ENCODE measurements at regions not wholly inside any gene's neighbourhood (a gene's known extent, or its start where the extent isn't known, plus 50 kb on each side); places are given as distances from the start of the nearest gene placed in this dataset.
"Not testable (repeated sequence)": the region's sequence is repeated elsewhere in the genome, so short reads cannot be mapped to it uniquely, and the experiment has no call there.

GRCh38 chr10:107950411-107951062 is 786.0 kb upstream of the SORCS1 start:
- DNase-seq: not testable (repeated sequence)

GRCh38 chr10:107942826-107943225 is 778.3 kb upstream of the SORCS1 start:
- no peak for DNase-seq

- DNase-seq: no peak
Measured at GRCh38 chr10:107933076-107933475, 768.6 kb upstream of the SORCS1 start.

- DNase-seq: no peak
Measured at GRCh38 chr10:107931808-107932207, 767.3 kb upstream of the SORCS1 start.

GRCh38 chr10:107930037-107930436 is 765.5 kb upstream of the SORCS1 start:
- no peak for DNase-seq

DNA sequence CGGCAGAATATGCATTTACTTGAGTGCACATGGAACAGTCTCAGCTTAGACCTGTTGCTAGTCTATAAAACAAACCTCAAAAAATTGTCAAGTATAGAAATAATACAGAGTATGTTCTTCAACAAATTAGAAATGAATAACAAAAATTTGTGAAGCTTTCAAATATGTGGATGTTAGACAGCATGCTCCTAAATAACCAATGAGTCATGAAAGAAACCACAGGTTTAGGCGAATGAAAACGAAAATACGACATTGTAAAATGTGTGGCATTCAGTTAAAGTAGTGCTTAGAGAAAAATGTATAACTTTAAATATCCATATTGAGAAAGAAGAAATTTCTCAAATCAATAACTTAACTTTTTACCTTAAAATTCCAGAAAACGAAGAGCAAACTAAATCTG is 760.0 kb upstream of the SORCS1 start:
- DNase-seq: no peak

DNA sequence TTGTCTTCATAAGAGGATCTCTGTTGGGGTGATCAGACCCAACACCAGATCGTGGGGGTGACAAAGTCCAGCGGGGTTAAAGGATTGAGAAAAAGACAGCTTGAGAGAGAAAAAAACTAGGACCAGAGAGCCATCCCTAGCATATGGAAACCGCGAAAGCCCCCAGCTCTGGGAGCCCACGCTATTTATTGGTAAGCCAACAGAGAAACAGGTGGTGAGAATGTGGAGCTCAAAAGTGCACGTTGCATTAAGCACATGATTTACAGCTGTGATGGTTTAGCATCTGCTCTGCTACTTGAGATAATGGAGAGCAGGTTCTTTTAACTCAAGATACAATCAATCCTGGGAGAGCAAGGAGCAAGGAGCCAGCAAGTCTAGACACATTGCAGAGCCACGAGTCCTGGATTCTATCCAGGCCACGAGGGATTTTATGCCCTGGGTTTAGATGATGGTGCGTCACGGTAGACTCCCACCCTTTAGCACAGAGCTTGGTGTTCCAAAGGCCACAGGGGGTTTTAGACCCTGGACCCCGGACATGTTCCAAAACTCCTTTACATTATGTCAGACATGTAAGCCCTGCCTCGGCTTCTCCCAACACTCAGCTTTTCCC is 755.2 kb upstream of the SORCS1 start:
- DNase-seq: no peak

- no peak for DNase-seq
Measured at GRCh38 chr10:107918171-107918570, 753.7 kb upstream of the SORCS1 start.

DNA sequence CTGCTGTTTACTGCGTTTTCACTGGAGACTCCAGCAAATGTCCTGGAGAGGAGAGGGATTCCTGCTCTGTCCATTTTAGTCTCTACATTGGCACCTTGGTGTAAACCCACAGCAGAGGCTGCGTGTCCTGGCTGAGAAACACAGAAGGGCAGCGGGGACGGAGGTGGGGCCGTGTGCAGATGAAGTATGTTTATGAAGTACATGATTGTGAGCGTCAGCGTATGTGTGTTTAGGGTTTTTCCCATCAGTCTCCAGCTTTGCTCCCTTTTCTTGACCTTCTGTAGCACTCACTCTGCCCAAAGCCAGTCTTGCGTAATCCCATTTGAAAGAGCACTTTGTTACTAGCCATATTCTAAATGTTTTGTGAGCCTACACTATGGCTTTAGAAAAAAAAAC is 750.7 kb upstream of the SORCS1 start:
- no peak for DNase-seq

DNA sequence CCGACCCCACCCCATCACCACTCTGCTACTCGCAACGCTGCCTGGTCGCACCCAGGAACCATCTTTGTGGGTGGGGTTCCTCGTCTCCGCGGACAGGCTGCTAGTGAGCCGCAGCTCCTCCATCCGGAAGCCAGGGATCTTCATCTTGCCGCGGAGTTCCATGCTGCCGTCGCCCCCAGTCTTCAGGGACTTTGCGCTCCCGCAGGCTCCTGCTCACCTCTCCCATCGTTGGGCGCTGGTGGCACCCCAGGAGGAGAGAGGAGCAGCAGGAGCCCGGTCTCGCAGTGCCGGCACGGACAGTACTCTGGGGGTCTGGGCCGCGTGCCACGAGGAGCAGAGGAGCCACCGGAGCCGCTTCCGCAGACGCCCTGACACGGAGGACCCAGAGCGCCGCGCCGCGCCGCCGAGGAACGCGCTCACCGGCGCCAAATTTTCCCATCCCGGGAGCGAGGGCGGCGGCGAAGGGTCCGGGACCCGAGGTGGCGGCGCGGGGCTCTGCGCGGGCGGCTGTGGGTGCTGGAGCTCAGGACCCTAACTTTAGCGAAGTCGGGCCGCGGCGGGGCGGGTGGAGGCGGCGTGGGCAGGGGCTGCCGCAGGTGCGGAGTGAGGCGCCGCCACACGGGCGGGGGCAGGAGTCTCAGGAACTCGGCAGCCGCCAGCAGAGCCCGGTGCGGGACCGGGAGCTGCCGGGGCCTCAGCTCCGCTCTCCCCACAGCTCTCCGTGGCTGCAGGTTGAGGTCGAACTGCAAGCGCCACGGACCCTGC is 750.1 kb upstream of the SORCS1 start:
- DNase-seq: no peak

DNA sequence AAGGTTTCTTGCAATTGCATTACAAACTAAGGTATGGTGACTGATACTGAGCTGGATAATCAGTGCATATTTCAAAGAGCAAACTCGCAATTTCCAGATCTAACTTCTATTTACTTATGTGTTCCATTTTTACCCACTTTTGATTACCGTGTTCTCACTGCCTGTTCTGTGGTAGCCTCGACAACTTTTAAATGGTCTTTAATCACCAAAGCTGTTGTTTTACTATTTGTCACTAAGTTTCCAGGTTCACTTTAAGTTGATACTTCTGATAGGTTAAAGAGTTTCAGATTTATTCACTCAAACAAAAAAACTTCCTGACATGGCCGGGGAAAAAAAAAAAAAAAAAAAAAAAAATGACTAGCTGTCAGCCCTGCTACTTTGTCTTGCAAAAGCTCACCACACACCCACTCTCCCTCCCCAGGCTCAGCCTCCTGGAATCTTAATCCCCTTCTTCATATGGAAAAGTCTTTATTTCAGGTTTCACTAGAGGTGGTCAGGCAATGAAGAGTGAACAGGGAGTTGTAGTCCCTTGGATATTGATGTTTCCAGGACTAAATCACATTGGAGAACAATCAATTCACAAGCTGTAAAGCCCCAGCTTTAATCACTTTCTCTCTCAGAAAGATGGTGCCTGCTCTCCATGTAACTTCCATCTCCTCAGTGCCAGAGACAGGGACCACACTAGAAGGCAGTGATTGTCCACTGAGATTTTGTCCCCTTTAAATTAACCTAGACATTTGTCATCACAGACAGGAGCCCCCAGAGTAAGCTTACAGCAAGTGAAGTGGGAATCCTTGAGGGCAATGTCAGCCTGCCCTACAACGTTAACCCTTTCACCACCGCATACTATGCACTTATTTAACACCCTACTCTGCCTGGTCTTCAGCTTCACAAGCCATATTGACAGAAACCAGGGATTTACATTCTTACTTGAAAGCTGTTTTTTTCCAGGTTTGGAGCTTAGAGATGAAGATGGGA is 749.1 kb upstream of the SORCS1 start:
- DNase-seq: no peak

GRCh38 chr10:107901076-107901475 is 736.6 kb upstream of the SORCS1 start:
- DNase-seq: no peak

DNA sequence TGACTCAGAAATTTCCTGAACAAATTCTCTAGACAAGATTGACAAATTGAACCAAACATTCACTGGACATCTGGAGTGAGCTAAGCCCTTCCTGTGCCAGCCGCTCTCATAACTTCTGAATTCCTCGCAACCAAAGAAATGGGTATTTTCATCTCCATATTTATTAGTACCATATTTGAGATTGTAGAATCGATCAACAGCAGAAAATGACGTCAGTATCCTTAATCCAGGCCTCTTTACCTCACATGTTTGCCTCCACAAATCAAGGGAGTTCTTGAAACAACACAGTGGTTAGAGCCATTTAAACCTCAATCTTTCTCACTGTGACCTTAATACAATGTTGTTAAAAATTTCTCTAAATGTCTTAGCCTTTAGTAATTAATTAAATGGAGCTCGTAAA is 735.6 kb upstream of the SORCS1 start:
- no peak for DNase-seq

GRCh38 chr10:107899502-107900062 is 735.1 kb upstream of the SORCS1 start:
- no peak for DNase-seq

- DNase-seq: no peak
Measured at GRCh38 chr10:107899075-107899474, 734.6 kb upstream of the SORCS1 start.

DNA sequence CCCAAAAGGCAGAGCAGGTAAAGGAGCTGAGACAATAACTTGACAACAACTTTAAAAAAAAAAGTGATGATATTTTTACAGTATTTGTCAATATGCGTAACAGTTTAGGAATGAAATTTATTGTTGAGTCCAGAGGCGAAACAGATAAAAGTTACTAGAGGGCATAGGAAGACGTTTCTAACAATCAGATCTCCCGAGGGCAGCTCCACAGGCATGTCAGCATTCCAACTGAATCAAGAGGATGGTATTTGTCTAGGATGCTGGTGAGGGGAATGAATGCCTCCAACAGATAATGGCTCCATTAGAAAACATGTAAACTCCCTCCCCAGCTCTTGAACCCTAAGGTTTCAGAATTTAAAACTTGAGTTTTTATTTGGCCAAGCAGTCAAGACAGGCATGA is 733.9 kb upstream of the SORCS1 start:
- no peak for DNase-seq

- DNase-seq: no peak
Measured at GRCh38 chr10:107894516-107894915, 730.0 kb upstream of the SORCS1 start.

DNA sequence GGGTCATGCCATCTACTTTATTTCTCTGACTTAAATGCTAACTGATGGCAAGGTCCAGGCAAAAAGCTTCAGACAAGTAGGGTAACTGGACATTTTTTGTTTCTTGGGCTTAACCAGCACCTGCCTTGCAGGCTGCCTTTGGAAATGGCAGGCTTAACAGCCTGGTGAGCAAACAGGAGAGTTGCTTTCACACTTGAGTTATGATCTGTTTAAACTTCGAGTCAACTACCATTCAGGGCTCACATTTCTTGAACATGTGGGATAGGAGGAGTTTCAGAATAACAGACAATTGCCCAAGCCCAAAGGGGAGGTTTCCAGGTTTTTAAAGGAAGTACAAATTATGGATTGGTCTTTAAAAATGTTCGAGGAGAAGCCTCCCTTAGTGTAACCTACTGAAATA is 724.6 kb upstream of the SORCS1 start:
- DNase-seq: no peak

- no peak for DNase-seq
Measured at GRCh38 chr10:107880185-107880584, 715.7 kb upstream of the SORCS1 start.

DNA sequence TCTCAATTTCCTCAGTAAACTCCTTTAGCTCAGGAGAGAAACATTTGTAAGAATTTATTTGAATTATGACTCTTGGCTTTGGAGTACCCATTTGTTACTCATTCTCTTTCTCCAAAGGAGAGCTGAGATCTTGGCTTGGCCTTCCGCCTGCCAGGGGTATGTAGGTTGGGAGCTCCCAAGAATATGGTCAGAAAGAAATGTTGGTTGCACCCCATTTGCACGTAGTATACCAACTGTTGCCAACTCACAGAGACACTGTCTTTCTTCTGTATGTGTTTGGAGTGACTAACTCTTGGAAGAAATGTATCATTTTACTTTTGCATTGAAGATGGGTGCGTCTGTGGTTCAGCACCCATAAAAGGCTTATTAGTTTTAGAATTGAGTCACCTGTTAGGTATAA is 708.5 kb upstream of the SORCS1 start:
- DNase-seq: no peak

DNA sequence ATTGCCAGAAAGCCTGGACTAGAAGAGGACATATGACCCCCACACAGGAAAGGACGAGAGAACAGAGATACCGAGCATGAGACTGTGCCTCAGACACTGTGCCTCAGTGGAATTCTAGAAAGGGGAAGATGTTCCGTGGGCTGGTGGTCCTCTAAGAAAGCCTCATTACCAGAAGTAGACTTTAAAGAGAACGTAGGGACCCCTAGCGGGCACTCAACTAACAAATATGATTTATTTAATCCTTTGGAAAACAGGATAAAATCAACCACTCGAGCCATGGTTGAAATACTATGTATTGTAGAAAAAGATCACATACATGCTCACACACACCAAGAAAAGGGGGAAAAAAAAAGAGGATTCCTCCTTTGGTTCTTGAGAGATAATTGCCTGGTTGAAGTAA is 701.2 kb upstream of the SORCS1 start:
- no peak for DNase-seq

- no peak for DNase-seq
Measured at GRCh38 chr10:107859065-107859464, 694.6 kb upstream of the SORCS1 start.

DNA sequence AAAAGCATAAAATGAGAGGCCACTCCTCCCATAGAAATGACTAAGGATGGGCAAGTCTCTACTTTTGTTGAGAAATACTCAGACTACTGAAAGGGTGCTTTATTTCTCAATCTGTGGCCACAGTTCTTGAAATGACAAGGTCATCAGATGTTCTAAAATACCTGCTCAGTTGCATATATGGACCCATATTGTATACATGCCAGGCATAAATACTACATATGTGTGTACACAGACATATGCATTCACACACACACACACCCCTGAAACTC is 691.5 kb upstream of the SORCS1 start:
- no peak for DNase-seq
